Hematopoietic multipotent progenitor cell treated with erythropoietin and hydrocortisone succinate and interleukin-3 and kit ligand, for 15 days (in vitro differentiated cells): ENCODE measurements at regions not wholly inside any gene's neighbourhood (a gene's known extent, or its start where the extent isn't known, plus 50 kb on each side); places are given as distances from the start of the nearest gene placed in this dataset.

Experiments used
- DNase-seq: peaks from one replicate; pipeline ENCODE4 v3.0.0-alpha.2; 2015; ENCODE audit warnings: low spot score

- no peak for DNase-seq
These were observed 114.1 kb upstream of the NPY2R start for GRCh38 chr4:155094201-155094820.

- no peak for DNase-seq
These were observed 109.2 kb upstream of the NPY2R start for GRCh38 chr4:155099231-155099630.

GRCh38 chr4:155106629-155107028 is 101.8 kb upstream of the NPY2R start:
- DNase-seq: no peak

GRCh38 chr4:155107059-155107458 is 101.4 kb upstream of the NPY2R start:
- no peak for DNase-seq

- DNase-seq: no peak
These were observed 93.6 kb upstream of the NPY2R start for GRCh38 chr4:155114790-155115189.

GRCh38 chr4:155119006-155119405 is 89.4 kb upstream of the NPY2R start:
- no peak for DNase-seq

GRCh38 chr4:155120536-155120935 is 87.9 kb upstream of the NPY2R start:
- DNase-seq: no peak

GRCh38 chr4:155122382-155122781 is 86.1 kb upstream of the NPY2R start:
- no peak for DNase-seq

- no peak for DNase-seq
These were observed 74.3 kb upstream of the NPY2R start for GRCh38 chr4:155134136-155134535.

GRCh38 chr4:155140889-155141288 is 67.5 kb upstream of the NPY2R start:
- no peak for DNase-seq

- no peak for DNase-seq
These were observed 64.9 kb upstream of the NPY2R start for GRCh38 chr4:155143512-155143911.
